ENCODE measurements at regions not wholly inside any gene's neighbourhood (a gene's known extent, or its start where the extent isn't known, plus 50 kb on each side); places are given as distances from the start of the nearest gene placed in this dataset.

DNA sequence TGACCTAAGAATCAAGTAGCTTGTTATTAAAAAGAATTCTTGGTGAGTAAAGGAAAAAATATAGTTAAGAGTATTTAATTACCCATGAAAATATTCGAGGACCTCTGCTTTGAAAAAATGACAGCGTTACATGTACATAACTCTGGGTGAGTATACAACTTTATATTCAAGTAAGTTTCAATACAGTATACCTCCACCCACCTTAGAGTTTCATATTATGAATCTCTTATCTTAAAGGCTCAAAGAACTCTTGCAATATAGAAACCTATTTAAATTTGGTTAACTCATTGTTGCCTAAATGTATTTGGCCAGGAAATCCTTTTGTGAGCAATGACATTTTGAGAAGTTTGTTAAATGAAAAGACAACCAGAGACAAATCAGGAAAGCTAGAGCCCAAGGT, 138.2 kb downstream of the QDPR start:
- no peak for TF ChIP-seq CTCF (conservative IDR thresholded peaks at IDR 0.05; ENCODE audit: low read depth, low read length)
- no peak for TF ChIP-seq EZH2 (IDR thresholded peaks at IDR 0.05; ENCODE audit: borderline replicate concordance, low read depth, low read length, poor library complexity, severe bottlenecking)
